GM21717 (cell line): ENCODE measurements at regions not wholly inside any gene's neighbourhood (a gene's known extent, or its start where the extent isn't known, plus 50 kb on each side); places are given as distances from the start of the nearest gene placed in this dataset.
"Not testable (repeated sequence)": the region's sequence is repeated elsewhere in the genome, so short reads cannot be mapped to it uniquely, and the experiment has no call there.

ENCODE experiments used
- ATAC-seq: cut with Tn5 transposase; IDR thresholded peaks from one replicate; pipeline ENCODE4 v1.9.1; 2021; ENCODE audit warnings: mild to moderate bottlenecking, moderate library complexity; ENCODE audit not compliant: unreplicated experiment

- ATAC-seq, result no peak
Observed at GRCh38 chr3:59508273-59508672, 458.4 kb upstream of the CFAP20DC start.

- ATAC-seq, result no peak
Observed at GRCh38 chr3:59506191-59506590, 456.4 kb upstream of the CFAP20DC start.

- ATAC-seq, result no peak
Observed at GRCh38 chr3:59503441-59503840, 453.6 kb upstream of the CFAP20DC start.

- ATAC-seq, result no peak
Observed at GRCh38 chr3:59502806-59503205, 453.0 kb upstream of the CFAP20DC start.

- no peak for ATAC-seq
Observed at GRCh38 chr3:59499954-59500353, 450.1 kb upstream of the CFAP20DC start.

DNA sequence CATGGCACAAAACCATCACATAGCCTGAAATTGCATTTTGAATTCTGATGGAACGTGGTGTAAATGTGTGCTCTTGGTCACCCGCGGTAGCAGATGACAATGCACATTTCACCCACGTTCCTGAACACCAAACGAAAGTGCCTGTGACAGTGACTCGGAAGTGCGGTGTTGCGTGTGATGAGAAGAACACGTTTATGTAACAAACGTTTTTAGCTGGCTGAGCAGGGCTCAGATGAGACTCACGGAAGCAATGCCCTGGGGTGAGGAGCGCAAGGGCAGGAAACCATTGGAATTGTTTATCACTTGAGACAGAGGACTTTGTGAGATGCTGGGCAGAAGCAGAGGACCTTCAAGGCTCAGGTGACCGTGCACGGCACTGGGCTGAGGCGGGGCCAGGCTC lies 449.2 kb upstream of the CFAP20DC start:
- no peak for ATAC-seq

DNA sequence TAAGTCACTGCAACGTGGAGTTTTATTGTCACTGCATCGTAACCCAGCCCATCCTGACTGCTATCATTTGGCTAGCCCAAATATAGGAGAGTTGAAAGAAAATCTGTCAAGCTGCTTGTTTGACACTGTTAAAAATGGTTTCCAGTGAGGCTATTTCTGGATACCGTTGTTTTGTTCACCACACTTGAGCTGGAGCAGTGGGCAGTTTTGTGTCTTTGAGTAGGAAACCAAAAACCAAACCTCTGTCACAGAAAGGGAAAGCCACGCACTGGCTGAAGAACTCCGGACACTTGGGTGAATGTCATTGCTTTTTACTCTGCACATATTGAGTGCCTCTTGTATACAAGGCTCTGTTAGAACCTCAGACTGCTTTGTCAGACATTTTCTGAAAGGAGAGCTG lies 446.4 kb upstream of the CFAP20DC start:
- no peak for ATAC-seq

- ATAC-seq, result not testable (repeated sequence)
Observed at GRCh38 chr3:59494969-59495368, 445.1 kb upstream of the CFAP20DC start.

DNA sequence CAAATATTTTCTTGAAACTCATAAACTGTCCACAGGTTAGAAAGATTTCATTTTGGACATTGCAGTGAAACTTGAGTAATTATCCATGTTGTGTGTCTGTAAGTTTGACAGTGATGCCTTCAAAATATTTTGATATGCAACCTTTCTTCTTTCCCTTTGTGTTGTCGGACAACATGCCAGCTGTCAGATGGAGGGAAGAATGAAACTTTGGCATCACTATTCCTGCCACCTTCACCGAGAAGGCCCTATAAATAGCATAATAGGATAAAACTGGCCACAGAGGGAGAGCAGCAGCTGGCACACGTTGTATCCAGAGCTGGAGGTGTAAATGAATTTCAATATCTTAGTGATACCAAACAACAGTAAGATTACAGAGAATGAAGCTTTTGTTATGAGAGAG lies 436.7 kb upstream of the CFAP20DC start:
- ATAC-seq, result no peak

- no peak for ATAC-seq
Observed at GRCh38 chr3:59483191-59483590, 433.4 kb upstream of the CFAP20DC start.

DNA sequence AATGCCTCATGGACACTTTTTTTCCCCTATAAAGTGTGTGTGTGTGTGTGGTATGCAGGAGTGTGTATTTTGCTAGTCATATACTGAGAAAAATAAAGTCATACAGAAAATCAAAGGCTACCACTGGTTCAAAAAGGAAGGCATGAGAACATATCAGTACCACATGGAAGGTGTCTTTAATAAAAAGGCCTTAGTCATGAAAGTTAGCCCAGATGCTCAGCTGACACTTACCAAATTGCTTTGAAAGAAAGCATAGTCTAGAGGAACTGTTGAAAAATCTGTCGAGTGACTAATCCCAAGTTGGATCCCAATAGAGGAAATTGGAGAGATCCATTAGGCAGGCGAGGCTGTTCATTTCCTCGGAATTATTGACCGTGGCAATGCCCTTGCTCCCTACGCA lies 432.9 kb upstream of the CFAP20DC start:
- no peak for ATAC-seq

DNA sequence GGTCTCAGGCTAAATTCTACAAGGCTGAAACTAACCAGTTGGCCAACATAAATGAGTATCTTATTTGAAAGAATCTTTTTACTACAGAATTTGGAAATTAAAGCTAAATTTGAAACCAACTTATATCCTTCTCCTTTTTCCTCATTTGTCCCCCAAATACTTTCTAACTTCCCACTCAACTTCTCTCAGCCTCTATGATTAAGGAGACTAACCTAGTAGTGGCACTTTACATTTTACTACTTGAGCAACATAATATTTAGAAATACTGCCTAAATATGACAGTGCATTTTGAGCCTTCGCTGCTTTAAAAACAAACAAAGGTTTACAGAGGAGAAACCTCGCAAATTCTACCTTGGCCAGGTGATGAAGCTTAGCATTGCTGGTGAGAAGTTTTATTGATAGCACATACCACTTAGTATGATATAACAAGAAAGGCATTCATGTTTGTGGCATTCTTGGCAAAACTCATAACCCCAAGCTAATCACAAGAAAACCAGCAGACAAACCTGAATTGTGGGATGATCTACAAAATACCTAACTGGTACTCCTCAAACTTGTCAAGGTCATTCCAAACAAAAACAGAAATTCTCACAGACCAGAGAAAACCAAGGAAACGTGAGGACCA lies 432.1 kb upstream of the CFAP20DC start:
- no peak for ATAC-seq

DNA sequence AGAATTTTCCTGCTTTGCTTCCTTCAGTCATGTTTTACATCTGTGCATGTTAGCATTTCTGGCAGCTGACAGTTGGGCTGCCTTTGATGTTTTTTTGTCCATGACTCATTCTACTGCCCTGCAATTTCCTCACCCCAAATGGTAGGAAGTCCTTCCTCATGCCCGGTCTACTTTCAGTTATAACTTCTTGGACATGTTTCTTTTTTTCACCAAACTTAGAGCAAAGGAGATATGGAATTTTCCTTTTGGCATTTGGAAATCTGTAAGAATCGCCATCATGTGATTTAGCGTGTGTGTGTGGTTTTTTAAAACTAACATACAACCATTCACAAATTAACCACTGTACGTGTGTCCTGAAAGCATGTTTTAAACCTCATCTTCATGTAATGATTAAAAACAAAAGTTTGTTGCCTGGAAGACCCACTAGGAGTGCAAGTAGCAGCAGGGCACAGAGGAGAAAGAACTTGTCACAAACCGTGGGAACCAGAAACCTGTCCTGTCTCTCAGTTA lies 430.7 kb upstream of the CFAP20DC start:
- ATAC-seq, result peak; percentile 67

GRCh38 chr3:59473636-59474035 lies 423.8 kb upstream of the CFAP20DC start:
- peak; percentile 63 for ATAC-seq

DNA sequence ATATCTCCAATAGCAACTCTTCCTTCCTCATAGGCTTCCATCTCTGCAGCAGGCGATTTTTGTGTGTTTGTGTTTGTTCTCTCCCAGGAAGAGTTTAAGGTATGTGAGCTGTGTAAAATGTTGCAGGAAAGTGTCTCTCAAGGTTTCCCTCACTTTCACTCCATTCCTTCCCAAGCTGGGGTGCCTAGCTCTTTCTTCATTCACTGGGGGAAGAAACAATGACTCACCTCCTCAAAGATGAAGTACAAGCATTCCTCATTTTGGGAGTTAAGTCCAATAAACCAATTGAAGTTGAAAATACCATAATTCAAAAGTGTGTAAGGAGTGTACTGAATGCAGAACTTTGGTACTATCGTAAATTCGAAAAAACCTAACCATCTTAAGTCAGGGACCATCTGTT lies 422.7 kb upstream of the CFAP20DC start:
- ATAC-seq, result no peak

DNA sequence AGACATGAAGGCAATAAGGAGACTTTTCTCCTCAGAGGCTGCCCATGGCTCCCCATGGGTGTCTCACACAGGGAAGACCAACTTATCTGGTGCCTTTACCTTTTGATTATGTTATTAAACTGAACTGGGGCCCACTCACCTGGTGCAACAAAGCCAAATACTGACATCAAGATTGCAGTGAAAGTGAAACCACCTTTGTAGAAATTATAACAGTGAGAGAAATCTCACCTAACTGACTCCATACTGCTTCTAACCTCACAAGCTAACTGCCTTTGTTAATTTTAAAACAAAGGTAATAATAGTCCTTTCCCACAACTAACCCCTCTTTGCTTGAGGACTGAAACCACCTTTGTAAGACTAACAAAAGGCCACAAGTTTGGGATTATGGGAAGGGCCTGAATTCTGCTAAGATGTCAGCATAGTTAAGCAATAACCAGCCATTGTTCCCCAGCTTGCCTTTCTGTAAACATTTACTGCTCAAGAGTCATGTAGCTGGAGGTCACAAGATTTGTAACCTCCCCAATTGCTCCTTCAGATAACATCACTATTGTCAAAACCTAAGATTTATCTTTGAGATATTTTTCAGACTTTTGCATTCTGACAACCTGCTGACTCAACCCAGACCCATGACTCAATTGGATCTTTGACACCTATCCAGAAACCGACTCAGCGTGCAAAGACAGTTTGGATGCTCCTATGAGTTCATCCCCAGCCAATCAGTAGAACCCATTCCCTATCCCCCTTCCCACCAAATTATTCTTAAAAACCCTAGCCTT lies 420.3 kb upstream of the CFAP20DC start:
- ATAC-seq, result peak; percentile 56

GRCh38 chr3:59467476-59467875 lies 417.7 kb upstream of the CFAP20DC start:
- no peak for ATAC-seq

GRCh38 chr3:59464187-59464586 lies 414.4 kb upstream of the CFAP20DC start:
- ATAC-seq, result no peak

DNA sequence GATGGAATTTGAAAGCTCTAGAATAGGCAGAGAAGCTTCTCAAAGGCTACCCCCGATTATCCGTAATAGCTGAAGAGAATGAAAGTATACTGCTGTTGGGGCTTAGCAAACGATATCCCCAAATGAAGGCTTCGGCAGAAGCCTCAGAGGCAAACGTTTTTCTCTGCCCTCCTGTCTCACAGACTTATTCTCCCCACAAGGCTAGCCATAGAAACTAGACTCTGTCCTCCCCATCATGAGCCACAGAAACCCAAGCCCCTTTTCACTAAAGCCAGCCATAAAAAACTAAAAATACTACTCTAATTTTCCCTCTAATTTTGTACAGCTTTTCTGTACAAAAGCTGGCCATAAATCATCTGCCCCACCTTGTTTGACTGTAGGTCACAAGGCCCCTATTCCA lies 413.4 kb upstream of the CFAP20DC start:
- no peak for ATAC-seq

GRCh38 chr3:59460068-59460467 lies 410.2 kb upstream of the CFAP20DC start:
- ATAC-seq, result no peak

DNA sequence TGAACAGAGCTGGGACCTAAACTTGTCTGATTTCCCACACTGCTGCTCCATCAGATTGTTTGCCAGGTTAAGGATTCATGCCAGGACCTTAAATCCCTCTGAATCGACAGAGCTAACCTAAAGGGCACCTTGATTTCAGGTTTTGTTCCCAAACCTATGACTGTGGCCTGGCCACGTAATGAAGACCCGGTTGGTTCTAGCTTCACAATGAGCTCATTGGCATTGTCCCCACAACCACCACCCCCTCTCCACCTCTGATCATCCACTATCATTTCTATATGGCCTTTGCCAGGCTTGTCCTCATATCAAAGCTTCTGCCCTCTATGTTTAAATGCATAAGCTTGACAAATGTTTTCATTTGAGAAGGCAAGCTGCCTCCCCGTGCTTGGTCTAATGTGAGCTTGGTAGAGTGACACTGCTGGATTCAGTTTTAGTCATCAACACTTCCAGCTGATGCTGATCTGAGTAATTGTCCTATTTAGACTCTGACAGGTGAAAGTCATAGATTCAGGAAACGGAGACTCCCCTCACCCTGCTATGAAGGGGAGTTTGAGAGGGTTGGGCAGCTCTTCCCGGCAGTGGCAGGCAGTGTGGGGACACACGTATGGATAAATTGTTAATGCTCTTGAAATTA lies 407.1 kb upstream of the CFAP20DC start:
- peak; percentile 98 for ATAC-seq
